ENCODE measurements at regions not wholly inside any gene's neighbourhood (a gene's known extent, or its start where the extent isn't known, plus 50 kb on each side); places are given as distances from the start of the nearest gene placed in this dataset.
"Not testable (repeated sequence)": the region's sequence is repeated elsewhere in the genome, so short reads cannot be mapped to it uniquely, and the experiment has no call there.

GRCh38 chr7:89621925-89622641, 532.2 kb upstream of the STEAP1 start:
- no peak for DNase-seq

- DNase-seq, result no peak
These were observed 531.1 kb upstream of the STEAP1 start for GRCh38 chr7:89623018-89623672.

GRCh38 chr7:89624155-89624554, 530.1 kb upstream of the STEAP1 start:
- not testable (repeated sequence) for DNase-seq

- DNase-seq, result no peak
These were observed 505.8 kb upstream of the STEAP1 start for GRCh38 chr7:89648509-89648908.

- no peak for DNase-seq
These were observed 498.3 kb upstream of the STEAP1 start for GRCh38 chr7:89655946-89656345.

- no peak for DNase-seq
These were observed 492.4 kb upstream of the STEAP1 start for GRCh38 chr7:89661876-89662275.

- DNase-seq, result no peak
These were observed 488.0 kb upstream of the STEAP1 start for GRCh38 chr7:89666136-89666835.

- DNase-seq, result no peak
These were observed 474.1 kb upstream of the STEAP1 start for GRCh38 chr7:89680161-89680560.

GRCh38 chr7:89681448-89681847, 472.8 kb upstream of the STEAP1 start:
- no peak for DNase-seq

GRCh38 chr7:89685287-89685686, 469.0 kb upstream of the STEAP1 start:
- no peak for DNase-seq

GRCh38 chr7:89687211-89687610, 467.1 kb upstream of the STEAP1 start:
- DNase-seq, result peak; percentile 84

- no peak for DNase-seq
These were observed 459.0 kb upstream of the STEAP1 start for GRCh38 chr7:89695241-89695640.

GRCh38 chr7:89714131-89714530, 440.1 kb upstream of the STEAP1 start:
- DNase-seq, result no peak

- DNase-seq, result not testable (repeated sequence)
These were observed 435.3 kb upstream of the STEAP1 start for GRCh38 chr7:89718941-89719340.

GRCh38 chr7:89728481-89728880, 425.8 kb upstream of the STEAP1 start:
- no peak for DNase-seq

GRCh38 chr7:89731751-89732445, 422.4 kb upstream of the STEAP1 start:
- DNase-seq, result no peak

GRCh38 chr7:89738549-89738948, 415.7 kb upstream of the STEAP1 start:
- DNase-seq, result no peak

GRCh38 chr7:89757910-89758309, 396.4 kb upstream of the STEAP1 start:
- DNase-seq, result no peak

- no peak for DNase-seq
These were observed 393.6 kb upstream of the STEAP1 start for GRCh38 chr7:89760690-89761089.

GRCh38 chr7:89761173-89761572, 393.1 kb upstream of the STEAP1 start:
- no peak for DNase-seq

- no peak for DNase-seq
These were observed 384.1 kb upstream of the STEAP1 start for GRCh38 chr7:89770161-89770560.

- DNase-seq, result no peak
These were observed 383.1 kb upstream of the STEAP1 start for GRCh38 chr7:89771003-89771636.

GRCh38 chr7:89772276-89772675, 382.0 kb upstream of the STEAP1 start:
- no peak for DNase-seq
